GM18870 (cell line): ENCODE measurements at regions not wholly inside any gene's neighbourhood (a gene's known extent, or its start where the extent isn't known, plus 50 kb on each side); places are given as distances from the start of the nearest gene placed in this dataset.

Experiments
- ATAC-seq: cut with Tn5 transposase; IDR thresholded peaks from one replicate; pipeline ENCODE4 v1.9.1; 2021; ENCODE audit warnings: moderate library complexity; ENCODE audit not compliant: unreplicated experiment

DNA sequence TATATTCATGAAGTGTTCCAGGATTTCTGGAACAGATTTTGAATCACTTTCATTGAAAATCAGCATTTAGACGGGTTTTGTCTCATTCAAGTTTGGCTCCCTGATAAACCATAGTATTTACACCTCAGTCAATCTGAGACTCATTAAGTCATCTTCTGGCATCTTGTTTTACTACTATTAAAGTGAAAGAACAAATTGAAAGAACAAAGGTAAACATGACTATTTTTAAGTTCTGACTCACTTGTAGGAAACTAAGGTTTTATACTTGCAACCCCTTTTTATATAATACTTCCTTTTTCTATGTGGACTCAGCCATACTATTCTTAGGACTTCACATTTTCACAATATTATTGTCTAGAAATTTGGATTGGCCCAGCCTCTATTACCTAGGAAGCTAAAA lies 854.4 kb downstream of the SQOR start:
- ATAC-seq = no peak

- ATAC-seq = no peak
Measured at GRCh38 chr15:46496491-46497115, 861.8 kb downstream of the SQOR start.

DNA sequence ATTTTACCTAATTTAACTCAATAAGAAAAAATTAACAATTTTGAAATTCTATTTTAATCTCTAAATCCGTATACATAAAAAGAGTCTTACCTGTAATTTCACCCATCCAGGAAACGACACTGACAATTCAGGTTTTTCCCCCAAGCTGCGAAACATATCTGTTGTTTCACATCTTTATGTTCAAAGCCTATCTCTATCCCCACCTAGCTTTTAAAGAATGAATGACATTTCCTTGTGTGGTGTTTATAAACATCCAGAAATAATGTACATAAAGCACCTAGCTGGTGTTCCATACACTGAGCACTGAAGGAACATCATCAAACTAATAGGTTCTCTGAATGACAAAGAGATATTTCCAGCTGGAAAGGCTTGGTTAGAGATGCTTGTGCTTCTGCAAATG lies 867.8 kb downstream of the SQOR start:
- ATAC-seq = no peak

DNA sequence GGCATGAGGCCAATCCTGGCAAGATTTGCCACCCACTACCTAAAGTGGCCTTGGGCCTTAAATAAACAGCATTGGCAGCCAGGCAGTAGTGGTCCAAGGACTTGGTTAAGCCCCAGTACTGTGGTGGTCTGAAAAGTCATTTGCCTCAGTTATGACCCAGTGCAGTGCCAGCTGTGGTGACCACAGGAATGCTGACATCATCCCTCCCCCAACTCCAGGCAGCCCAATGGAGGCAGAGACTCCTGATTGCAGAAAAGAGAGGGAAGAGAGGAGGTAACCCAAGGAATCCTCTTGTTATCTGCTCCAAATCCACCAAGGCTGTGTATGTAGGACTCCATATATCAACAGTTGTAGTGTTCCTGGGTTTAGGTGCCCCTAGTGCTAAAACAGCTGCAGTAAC lies 883.6 kb downstream of the SQOR start:
- no peak for ATAC-seq

DNA sequence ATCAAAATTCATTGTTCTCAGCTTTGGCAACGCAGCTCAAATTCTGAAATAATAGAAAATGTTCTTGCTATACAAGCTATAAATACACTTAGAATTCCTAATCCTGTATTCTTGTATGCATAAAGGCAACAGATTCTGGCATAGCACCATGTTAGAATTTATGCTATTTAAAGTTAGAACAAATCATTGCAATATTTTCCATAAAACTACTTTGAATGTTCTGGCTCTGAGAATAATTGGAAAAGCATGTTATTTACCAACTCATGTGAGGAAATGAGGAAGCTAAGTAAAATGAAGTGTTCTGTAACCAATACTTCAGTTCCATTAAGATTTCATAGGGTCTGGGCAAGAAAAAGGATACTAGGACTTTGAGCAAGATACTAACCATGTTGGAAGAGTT lies 888.9 kb downstream of the SQOR start:
- ATAC-seq = no peak

GRCh38 chr15:46525984-46526725 lies 891.3 kb downstream of the SQOR start:
- no peak for ATAC-seq

DNA sequence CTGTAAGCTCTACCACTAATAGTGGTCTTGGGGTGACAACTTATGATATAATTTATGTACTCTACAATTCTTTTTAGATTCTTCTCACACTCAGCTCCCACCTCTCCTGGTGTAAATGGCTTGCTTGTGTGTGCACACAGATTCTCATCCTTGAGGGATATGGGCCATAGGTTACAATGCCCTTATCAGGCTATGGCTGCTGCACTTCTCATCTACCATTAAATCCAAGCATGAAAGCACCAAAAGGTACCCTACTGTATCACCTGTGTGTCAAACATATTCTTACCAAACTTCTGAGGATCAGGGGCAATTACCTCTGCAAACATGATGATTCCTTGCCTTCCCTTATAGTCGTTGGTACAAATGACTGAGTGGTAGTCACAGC lies 891.9 kb downstream of the SQOR start:
- ATAC-seq = no peak

DNA sequence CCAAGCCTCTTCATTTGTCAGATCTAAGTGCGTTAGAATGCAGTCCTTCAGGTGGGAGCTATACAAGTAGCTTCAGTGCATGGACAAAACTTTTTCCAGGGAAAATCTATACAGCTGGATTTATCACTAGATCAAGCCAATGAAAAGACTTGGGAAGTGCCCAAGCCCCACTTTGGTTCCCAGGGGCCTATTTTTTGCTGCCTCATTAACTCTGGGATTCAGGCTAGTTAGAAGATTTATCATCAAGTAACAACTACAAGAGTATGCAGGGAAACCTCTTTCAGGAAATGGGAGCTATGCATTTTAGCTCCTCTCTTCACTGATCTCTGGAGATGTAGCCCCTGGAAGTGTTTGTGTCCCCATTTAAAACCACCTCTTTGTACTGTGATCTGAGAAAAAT lies 908.8 kb downstream of the SQOR start:
- no peak for ATAC-seq

GRCh38 chr15:46548989-46549388 lies 914.2 kb downstream of the SQOR start:
- ATAC-seq = no peak

- no peak for ATAC-seq
Measured at GRCh38 chr15:46552316-46552715, 917.5 kb downstream of the SQOR start.

- no peak for ATAC-seq
Measured at GRCh38 chr15:46555547-46555946, 920.7 kb downstream of the SQOR start.

GRCh38 chr15:46556010-46556409 lies 921.2 kb downstream of the SQOR start:
- ATAC-seq = no peak

- ATAC-seq = no peak
Measured at GRCh38 chr15:46556559-46557379, 921.9 kb downstream of the SQOR start.

DNA sequence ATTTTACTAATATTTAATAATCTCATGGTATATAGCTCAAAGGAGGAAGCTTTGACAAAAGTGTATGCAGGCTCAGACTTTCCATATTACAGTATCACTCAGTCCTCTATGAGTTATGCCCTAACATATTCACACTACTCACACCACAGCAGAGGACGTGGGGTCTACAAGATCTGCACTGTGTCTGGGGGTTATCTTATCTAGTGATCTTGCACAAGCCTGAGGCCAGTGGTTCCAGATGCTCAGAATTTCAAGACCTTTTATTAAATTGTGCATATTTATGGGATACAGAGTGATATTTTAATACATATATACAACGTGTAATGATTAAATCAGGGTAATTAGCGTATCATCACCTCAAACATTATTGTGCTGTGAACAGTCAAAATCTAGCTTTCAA lies 933.1 kb downstream of the SQOR start:
- no peak for ATAC-seq

DNA sequence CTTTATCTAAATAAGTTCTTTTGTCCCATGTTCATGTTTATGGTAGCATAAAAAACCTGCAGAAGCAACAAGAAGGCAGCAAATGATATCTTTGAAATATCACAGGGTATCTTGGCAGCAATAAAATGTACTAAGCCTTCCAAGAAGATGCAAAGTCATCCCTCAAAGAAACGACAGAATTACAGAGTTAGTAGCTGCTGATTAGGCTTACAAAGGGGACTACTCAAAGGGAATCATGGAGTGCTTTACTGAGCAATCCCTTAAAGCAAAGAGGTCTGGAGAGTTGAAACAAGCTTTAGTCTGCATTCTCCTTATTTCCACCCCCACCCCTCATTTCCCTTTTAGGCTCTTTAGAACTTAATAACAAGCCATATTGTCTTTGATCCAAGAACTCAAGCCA lies 935.0 kb downstream of the SQOR start:
- ATAC-seq = no peak

DNA sequence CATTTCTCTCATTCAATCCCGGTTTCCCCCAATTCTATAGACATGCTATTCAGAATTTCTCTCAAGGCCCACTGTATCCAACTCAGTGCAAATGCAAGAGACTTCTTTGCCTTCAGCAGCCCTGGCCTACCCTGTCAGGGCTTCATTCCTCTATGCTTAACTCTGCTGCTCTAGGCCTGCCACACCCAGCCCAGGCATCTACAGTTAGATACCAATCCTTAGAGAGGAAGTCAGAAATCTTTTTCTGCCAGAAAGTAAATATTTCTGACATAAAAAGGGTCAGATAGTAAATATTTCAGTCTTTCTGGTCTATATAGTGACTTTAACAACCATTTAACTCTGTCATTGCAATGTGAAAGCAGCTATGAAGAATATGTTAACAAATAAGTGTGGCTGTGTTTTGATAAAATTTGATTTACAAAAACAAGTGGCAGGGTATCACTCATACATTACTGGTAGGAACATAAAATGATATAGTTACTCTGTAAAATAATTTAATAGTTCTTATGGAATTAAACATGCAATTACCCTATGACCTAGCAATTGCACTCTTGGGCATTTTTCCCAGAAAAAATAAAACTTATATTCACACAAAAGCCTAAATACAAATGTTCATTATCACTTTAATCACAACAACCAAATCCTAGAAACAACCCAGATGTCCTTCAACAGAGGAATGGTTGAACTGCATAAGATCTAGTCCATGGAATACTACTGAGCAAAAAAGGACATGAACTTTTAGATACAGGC lies 942.0 kb downstream of the SQOR start:
- ATAC-seq = no peak

- ATAC-seq = no peak
Measured at GRCh38 chr15:46577767-46578166, 942.9 kb downstream of the SQOR start.

DNA sequence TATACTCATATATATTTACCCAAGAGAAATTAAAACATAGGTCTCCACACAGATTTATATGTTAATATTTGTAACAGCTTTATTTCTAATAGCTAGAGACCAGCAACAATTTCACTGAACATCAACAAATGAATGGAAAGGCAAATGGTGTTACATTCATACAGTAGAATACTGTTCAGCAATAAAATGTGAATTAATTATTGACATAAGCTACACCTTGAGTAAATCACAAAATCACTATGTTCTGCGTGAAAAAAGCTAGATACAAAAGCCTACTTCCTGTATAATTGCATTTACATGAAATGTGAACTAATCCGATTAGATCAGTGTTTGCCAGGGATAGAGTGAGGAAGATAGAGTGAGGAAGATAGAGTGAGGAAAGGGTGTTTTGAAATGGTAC lies 945.7 kb downstream of the SQOR start:
- no peak for ATAC-seq

- ATAC-seq = no peak
Measured at GRCh38 chr15:46580924-46581323, 946.1 kb downstream of the SQOR start.

DNA sequence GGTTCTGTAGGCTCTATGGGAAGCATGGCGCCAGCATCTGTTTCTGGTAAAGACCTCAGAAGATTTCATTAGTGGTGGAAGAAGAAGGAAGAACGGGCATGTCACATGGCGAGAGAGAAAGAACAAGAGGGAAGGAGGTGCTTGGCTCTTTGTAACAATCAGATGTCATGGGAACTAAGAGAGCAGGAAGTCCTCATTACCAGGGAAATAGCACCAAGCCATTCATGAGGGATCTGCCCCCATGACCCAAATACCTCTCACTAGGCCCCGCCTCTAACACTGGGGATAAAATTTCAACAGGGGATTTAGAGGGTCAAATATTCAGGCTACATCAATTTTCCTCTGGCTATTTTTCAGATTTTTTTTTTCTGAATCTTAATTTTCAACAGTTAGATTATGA lies 954.3 kb downstream of the SQOR start:
- no peak for ATAC-seq

GRCh38 chr15:46591462-46591861 lies 956.6 kb downstream of the SQOR start:
- ATAC-seq = no peak
